ENCODE measurements at regions not wholly inside any gene's neighbourhood (a gene's known extent, or its start where the extent isn't known, plus 50 kb on each side); places are given as distances from the start of the nearest gene placed in this dataset.

DNA sequence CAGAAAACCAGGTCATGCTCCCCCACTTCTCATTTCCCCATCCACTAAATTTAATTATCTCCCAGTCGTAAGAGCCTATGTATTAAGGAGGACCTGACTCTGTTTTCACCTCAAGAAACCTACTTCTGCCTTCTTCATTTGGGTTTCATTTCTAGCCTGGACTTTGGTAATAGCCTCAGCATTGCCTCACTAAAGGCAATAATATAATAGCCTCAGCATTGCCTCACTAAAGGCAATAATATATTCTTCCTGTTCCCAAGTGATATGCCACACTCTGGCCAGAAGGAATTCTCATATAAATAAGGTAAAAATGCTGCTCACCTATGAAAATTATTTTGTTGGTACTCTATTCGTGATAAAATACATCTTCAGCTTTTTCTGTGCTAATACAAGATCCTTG is 993.9 kb downstream of the EFNB2 start:
- Histone ChIP-seq H3K36me3 (no peaks in the 10 kb centered on the region), H3K4me3 (no peak overlapping the region), H3K27ac (no peak overlapping the region), H3K27me3 (no peaks in the 10 kb centered on the region), H3K9me3 (no peaks in the 10 kb centered on the region), H3K4me1 (no peaks in the 10 kb centered on the region)
- DNase-seq (ENCODE audit: low spot score), result no peak
- TF ChIP-seq, protein P1, sequence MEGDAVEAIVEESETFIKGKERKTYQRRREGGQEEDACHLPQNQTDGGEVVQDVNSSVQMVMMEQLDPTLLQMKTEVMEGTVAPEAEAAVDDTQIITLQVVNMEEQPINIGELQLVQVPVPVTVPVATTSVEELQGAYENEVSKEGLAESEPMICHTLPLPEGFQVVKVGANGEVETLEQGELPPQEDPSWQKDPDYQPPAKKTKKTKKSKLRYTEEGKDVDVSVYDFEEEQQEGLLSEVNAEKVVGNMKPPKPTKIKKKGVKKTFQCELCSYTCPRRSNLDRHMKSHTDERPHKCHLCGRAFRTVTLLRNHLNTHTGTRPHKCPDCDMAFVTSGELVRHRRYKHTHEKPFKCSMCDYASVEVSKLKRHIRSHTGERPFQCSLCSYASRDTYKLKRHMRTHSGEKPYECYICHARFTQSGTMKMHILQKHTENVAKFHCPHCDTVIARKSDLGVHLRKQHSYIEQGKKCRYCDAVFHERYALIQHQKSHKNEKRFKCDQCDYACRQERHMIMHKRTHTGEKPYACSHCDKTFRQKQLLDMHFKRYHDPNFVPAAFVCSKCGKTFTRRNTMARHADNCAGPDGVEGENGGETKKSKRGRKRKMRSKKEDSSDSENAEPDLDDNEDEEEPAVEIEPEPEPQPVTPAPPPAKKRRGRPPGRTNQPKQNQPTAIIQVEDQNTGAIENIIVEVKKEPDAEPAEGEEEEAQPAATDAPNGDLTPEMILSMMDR (IDR thresholded peaks at IDR 0.05), result no peak

DNA sequence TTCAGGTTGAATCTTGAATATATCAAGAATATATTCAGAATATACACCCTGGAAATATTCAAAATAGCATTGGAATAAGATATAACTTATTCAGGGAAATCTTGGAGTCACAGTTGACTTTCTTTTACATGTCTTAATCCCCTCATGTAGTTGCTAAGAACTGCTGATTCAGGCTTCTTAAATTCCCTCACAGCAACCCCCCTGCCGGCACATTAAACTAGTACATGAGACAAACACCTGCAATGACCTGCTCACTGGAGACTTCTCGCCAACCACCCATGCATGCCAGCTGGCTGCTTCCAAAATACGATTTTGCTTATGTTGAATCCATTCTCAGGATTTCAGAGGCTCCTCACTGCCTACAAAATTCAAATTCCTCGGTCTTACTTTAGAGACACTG is 997.1 kb downstream of the EFNB2 start:
- Histone ChIP-seq H3K9me3 (no peaks in the 10 kb centered on the region), H3K27ac (no peak overlapping the region), H3K4me3 (no peak overlapping the region), H3K27me3 (no peaks in the 10 kb centered on the region), H3K4me1 (no peaks in the 10 kb centered on the region), H3K36me3 (no peaks in the 10 kb centered on the region)
- no peak for DNase-seq (ENCODE audit: low spot score)
- TF ChIP-seq, protein P1 (IDR thresholded peaks at IDR 0.05), result no peak

DNA sequence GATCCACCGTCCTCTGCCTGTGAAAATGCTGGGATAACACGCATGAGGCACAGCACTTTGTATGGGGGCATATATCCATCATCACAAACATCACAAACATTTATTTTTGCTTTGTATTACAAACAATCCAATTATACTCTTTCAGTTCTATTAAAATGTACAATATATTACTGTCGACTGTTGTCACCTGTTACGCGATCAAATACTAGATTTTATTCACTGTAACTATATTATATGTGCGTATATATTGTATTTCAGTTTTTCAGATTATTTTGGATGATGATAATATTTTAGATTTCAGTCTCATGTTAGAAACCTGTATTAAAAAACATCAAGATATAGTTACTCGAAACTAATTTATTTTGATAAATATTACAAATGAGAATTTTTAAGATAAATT is 998.3 kb downstream of the EFNB2 start:
- Histone ChIP-seq H3K4me3 (no peak overlapping the region), H3K27me3 (no peaks in the 10 kb centered on the region), H3K9me3 (no peaks in the 10 kb centered on the region), H3K27ac (no peak overlapping the region), H3K36me3 (no peaks in the 10 kb centered on the region), H3K4me1 (no peaks in the 10 kb centered on the region)
- no peak for DNase-seq (ENCODE audit: low spot score)
- TF ChIP-seq, protein P1 (IDR thresholded peaks at IDR 0.05), result no peak

- TF ChIP-seq, protein P1 (IDR thresholded peaks at IDR 0.05), result no peak
- no peak for DNase-seq (ENCODE audit: low spot score)
- no peak overlapping the region for H3K27ac ChIP-seq
- no peak overlapping the region for H3K4me3 ChIP-seq
- no peaks in the 10 kb centered on the region for H3K27me3 ChIP-seq
- H3K4me1 ChIP-seq, result no peaks in the 10 kb centered on the region
- no peaks in the 10 kb centered on the region for H3K9me3 ChIP-seq
- H3K36me3 ChIP-seq, result no peaks in the 10 kb centered on the region
These were observed 1005.0 kb downstream of the EFNB2 start for GRCh38 chr13:105530468-105530867.

GRCh38 chr13:105527127-105527526 is 1008.3 kb downstream of the EFNB2 start:
- Histone ChIP-seq H3K36me3 (no peaks in the 10 kb centered on the region), H3K4me3 (no peak overlapping the region), H3K9me3 (no peaks in the 10 kb centered on the region), H3K27me3 (no peaks in the 10 kb centered on the region), H3K27ac (no peak overlapping the region), H3K4me1 (no peaks in the 10 kb centered on the region)
- TF ChIP-seq, protein P1 (IDR thresholded peaks at IDR 0.05), result no peak
- DNase-seq (ENCODE audit: low spot score), result no peak

- no peak for DNase-seq (ENCODE audit: low spot score)
- Histone ChIP-seq H3K4me1 (no peaks in the 10 kb centered on the region), H3K9me3 (no peaks in the 10 kb centered on the region), H3K27ac (no peak overlapping the region), H3K36me3 (no peaks in the 10 kb centered on the region), H3K4me3 (no peak overlapping the region), H3K27me3 (no peaks in the 10 kb centered on the region)
- TF ChIP-seq, protein P1 (IDR thresholded peaks at IDR 0.05), result no peak
These were observed 1015.7 kb downstream of the EFNB2 start for GRCh38 chr13:105519771-105520170.

Measured in right atrium auricular region (tissue), 2 donors.